Loucy (cell line): ENCODE measurements at regions not wholly inside any gene's neighbourhood (a gene's known extent, or its start where the extent isn't known, plus 50 kb on each side); places are given as distances from the start of the nearest gene placed in this dataset.

ENCODE experiments used
- H2AFZ ChIP-seq: fragments of 200-600 bp; sonication (generic); 2 replicates; pipeline ENCODE4 v1.6.0; 2016; ENCODE audit warnings: antibody characterized with exemption, mild to moderate bottlenecking, low read length, moderate library complexity
- H3F3A ChIP-seq: fragments of 200-600 bp; 2 replicates; pipeline ENCODE4 v1.6.0; 2016; ENCODE audit warnings: antibody characterized with exemption, low read depth, mild to moderate bottlenecking
- H3K27me3 ChIP-seq: fragments of 200-600 bp; sonication (generic); 2 replicates; pipeline ENCODE4 v1.6.1; 2014; ENCODE audit warnings: low read length, mild to moderate bottlenecking; ENCODE audit not compliant: insufficient read depth, poor library complexity, severe bottlenecking
- H3K36me3 ChIP-seq: fragments of 200-600 bp; sonication (generic); 2 replicates; pipeline ENCODE4 v1.6.1; 2016; ENCODE audit warnings: low read length; ENCODE audit not compliant: insufficient read depth
- H3K4me1 ChIP-seq: fragments of 200-600 bp; sonication (generic); 2 replicates; pipeline ENCODE4 v1.5.1; 2014; ENCODE audit warnings: low read length, mild to moderate bottlenecking; ENCODE audit not compliant: insufficient read depth, poor library complexity, severe bottlenecking
- H3K4me2 ChIP-seq: fragments of 200-600 bp; sonication (generic); 2 replicates; pipeline ENCODE4 v1.6.0; 2014; ENCODE audit warnings: antibody characterized with exemption, low read length, low read depth, mild to moderate bottlenecking; ENCODE audit not compliant: poor library complexity, severe bottlenecking
- H3K4me3 ChIP-seq: fragments of 200-600 bp; sonication (generic); 2 replicates; pipeline ENCODE4 v1.5.1; 2014; ENCODE audit warnings: low read length, mild to moderate bottlenecking, mixed read lengths; ENCODE audit not compliant: poor library complexity, severe bottlenecking
- H3K79me2 ChIP-seq: fragments of 200-600 bp; sonication (generic); 2 replicates; pipeline ENCODE4 v1.6.1; 2014; ENCODE audit warnings: low read length; ENCODE audit not compliant: insufficient read depth
- H3K9ac ChIP-seq: fragments of 200-600 bp; sonication (generic); 2 replicates; pipeline ENCODE4 v1.6.0; 2014; ENCODE audit warnings: mild to moderate bottlenecking, low read depth, low read length, moderate library complexity; ENCODE audit not compliant: poor library complexity, severe bottlenecking
- H3K9me2 ChIP-seq: fragments of 200-600 bp; sonication (generic); replicated peaks from 2 replicates; pipeline ENCODE4 v1.6.1; 2016; ENCODE audit warnings: low read depth, low read length, mixed read lengths
- H3K9me3 ChIP-seq: fragments of 200-600 bp; sonication (generic); 2 replicates; pipeline ENCODE4 v1.6.1; 2014; ENCODE audit warnings: mild to moderate bottlenecking, antibody characterized with exemption, low read length, low read depth; ENCODE audit not compliant: insufficient read depth
- H4K20me1 ChIP-seq: fragments of 200-600 bp; sonication (generic); 2 replicates; pipeline ENCODE4 v1.6.0; 2014; ENCODE audit warnings: antibody characterized with exemption, low read length, mild to moderate bottlenecking; ENCODE audit not compliant: insufficient read depth, poor library complexity, severe bottlenecking
- CTCF ChIP-seq: fragments of 200-600 bp; sonication (generic); conservative IDR thresholded peaks from 2 replicates; pipeline ENCODE4 v1.5.1; 2014; ENCODE audit warnings: mild to moderate bottlenecking, antibody characterized with exemption, low read length
- EZH2phosphoT487 ChIP-seq: fragments of 200-600 bp; IDR thresholded peaks from 2 replicates; pipeline ENCODE4 v1.6.1; 2018; ENCODE audit warnings: antibody characterized with exemption, mild to moderate bottlenecking, moderate library complexity, borderline replicate concordance

GRCh38 chr1:81553503-81553902 is 247.2 kb upstream of the ADGRL2 start:
- H3K9ac ChIP-seq, result no peak overlapping the region
- no peaks in the 10 kb centered on the region for H4K20me1 ChIP-seq
- H3F3A ChIP-seq, result no peaks in the 10 kb centered on the region
- TF ChIP-seq CTCF (no peak), EZH2phosphoT487 (no peak)
- no peaks in the 10 kb centered on the region for H3K79me2 ChIP-seq
- H3K36me3 ChIP-seq, result no peaks in the 10 kb centered on the region
- H3K4me1 ChIP-seq, result no peaks in the 10 kb centered on the region
- H3K9me3 ChIP-seq, result no peaks in the 10 kb centered on the region
- H3K9me2 ChIP-seq, result no peaks in the 10 kb centered on the region
- no peak overlapping the region for H3K4me2 ChIP-seq
- no peak overlapping the region for H2AFZ ChIP-seq
- no peak overlapping the region for H3K4me3 ChIP-seq
- no peaks in the 10 kb centered on the region for H3K27me3 ChIP-seq

GRCh38 chr1:81551946-81552345 is 248.8 kb upstream of the ADGRL2 start:
- Histone ChIP-seq H3K79me2 (no peaks in the 10 kb centered on the region), H3K4me2 (no peak overlapping the region), H3K9ac (no peak overlapping the region), H3K4me1 (no peaks in the 10 kb centered on the region), H3F3A (no peaks in the 10 kb centered on the region), H2AFZ (no peak overlapping the region), H3K27me3 (no peaks in the 10 kb centered on the region), H3K36me3 (no peaks in the 10 kb centered on the region), H4K20me1 (no peaks in the 10 kb centered on the region), H3K9me2 (no peaks in the 10 kb centered on the region), H3K9me3 (no peaks in the 10 kb centered on the region), H3K4me3 (no peak overlapping the region)
- no peak for TF ChIP-seq EZH2phosphoT487

- no peaks in the 10 kb centered on the region for H3K9me3 ChIP-seq
- no peak overlapping the region for H3K4me2 ChIP-seq
- no peak overlapping the region for H3K9ac ChIP-seq
- no peak overlapping the region for H2AFZ ChIP-seq
- H3K79me2 ChIP-seq, result no peaks in the 10 kb centered on the region
- no peaks in the 10 kb centered on the region for H3K27me3 ChIP-seq
- no peaks in the 10 kb centered on the region for H4K20me1 ChIP-seq
- H3K9me2 ChIP-seq, result no peaks in the 10 kb centered on the region
- no peaks in the 10 kb centered on the region for H3F3A ChIP-seq
- no peaks in the 10 kb centered on the region for H3K4me1 ChIP-seq
- no peak overlapping the region for H3K4me3 ChIP-seq
- no peaks in the 10 kb centered on the region for H3K36me3 ChIP-seq
- no peak for TF ChIP-seq EZH2phosphoT487
- no peak for TF ChIP-seq CTCF
Observed at GRCh38 chr1:81550753-81551152, 250.0 kb upstream of the ADGRL2 start.

- H3K9me2 ChIP-seq, result no peaks in the 10 kb centered on the region
- 0 out of 2 replicates have a peak overlapping the region, but pooled peaks have one; percentile 37 for H2AFZ ChIP-seq
- no peak overlapping the region for H3K4me2 ChIP-seq
- no peaks in the 10 kb centered on the region for H4K20me1 ChIP-seq
- no peak overlapping the region for H3K9ac ChIP-seq
- no peaks in the 10 kb centered on the region for H3F3A ChIP-seq
- H3K4me3 ChIP-seq, result no peak overlapping the region
- H3K4me1 ChIP-seq, result no peaks in the 10 kb centered on the region
- no peaks in the 10 kb centered on the region for H3K9me3 ChIP-seq
- no peaks in the 10 kb centered on the region for H3K79me2 ChIP-seq
- no peak for TF ChIP-seq EZH2phosphoT487
- TF ChIP-seq CTCF, result peak; percentile 60
- no peaks in the 10 kb centered on the region for H3K36me3 ChIP-seq
- no peaks in the 10 kb centered on the region for H3K27me3 ChIP-seq
Observed at GRCh38 chr1:81549588-81550127, 251.1 kb upstream of the ADGRL2 start.
